HCT116 (cell line): ENCODE measurements at regions not wholly inside any gene's neighbourhood (a gene's known extent, or its start where the extent isn't known, plus 50 kb on each side); places are given as distances from the start of the nearest gene placed in this dataset.

Experiments used
- ATAC-seq: fragments of 200-7000 bp; cut with Tn5 transposase; 2 replicates; pipeline ENCODE4 v1.9.1; 2020; ENCODE audit warnings: mild to moderate bottlenecking, moderate library complexity
- BruUV-seq: library from RNA; stranded (reverse); fragments of 400-500 nt; replicated peaks from 2 replicates; lab custom pipeline; 2021; lab: Mats Ljungman, UMichigan
- CTCF ChIA-PET: fragments of 300-600 bp; sonication (Branson Sonifier 250); formaldehyde crosslinking; loops from one replicate; lab custom pipeline; 2021; ENCODE audit warnings: antibody characterized with exemption; lab: Charles Lee
- POLR2A ChIA-PET: fragments of 300-600, 350-600 bp; sonication (Branson Sonifier 250); formaldehyde crosslinking; loops from one replicate; lab custom pipeline; 2021; ENCODE audit warnings: antibody characterized with exemption; lab: Charles Lee
- RAD21 ChIA-PET, 2 experiments: fragments of 300-600 bp; sonication (Branson Sonifier 250); formaldehyde crosslinking; loops; one replicate each; lab custom pipeline; 2023; ENCODE audit warnings: low total read pairs in 2 of 2; ENCODE audit not compliant: uncharacterized antibody in 2 of 2, unreplicated experiment in 2 of 2, low non-redundant PET in 1 of 2; lab: Charles Lee
- DNase-seq: peaks from one replicate; pipeline ENCODE4 v3.0.0-alpha.2; 2010; ENCODE audit warnings: low read depth, low spot score
- H2AFZ ChIP-seq: fragments of 200-600 bp; shearing (Covaris generic), sonication (generic); 2 replicates; pipeline ENCODE4 v1.6.1; 2017; ENCODE audit warnings: low read depth, mixed run types, mixed read lengths, antibody characterized with exemption, low read length; ENCODE audit not compliant: poor library complexity, severe bottlenecking
- H3K27ac ChIP-seq: 2 replicates; pipeline ENCODE4 v1.5.1; 2012; ENCODE audit warnings: low read depth, low read length
- H3K27me3 ChIP-seq: fragments of 200-600 bp; sonication (generic); 2 replicates; pipeline ENCODE4 v1.6.1; 2016; ENCODE audit warnings: mixed run types, low read length, mixed read lengths; ENCODE audit not compliant: insufficient read depth
- H3K36me3 ChIP-seq, 2 experiments: fragments of 200-500 bp in 1 of 2; fragments of 200-600 bp in 1 of 2; sonication (Bioruptor generic) in 1 of 2; sonication (generic) in 1 of 2; 2 replicates each; pipeline versions ENCODE4 v1.5.1 to v1.6.1; 2014 to 2016; ENCODE audit warnings: low read length in 2 of 2, inconsistent platforms in 1 of 2, mixed read lengths in 1 of 2, mixed run types in 1 of 2; ENCODE audit not compliant: insufficient read depth in 2 of 2, control insufficient read depth in 1 of 2
- H3K4me1 ChIP-seq, 2 experiments: fragments of 200-600 bp in 1 of 2; sonication (generic) in 1 of 2; 2 replicates each; pipeline versions ENCODE4 v1.5.1 to v1.6.1; 2012 to 2017; ENCODE audit warnings: low read length in 2 of 2, inconsistent platforms in 1 of 2, mild to moderate bottlenecking in 1 of 2, mixed read lengths in 1 of 2, mixed run types in 1 of 2, moderate library complexity in 1 of 2; ENCODE audit not compliant: insufficient read depth in 2 of 2, control insufficient read depth in 1 of 2
- H3K4me2 ChIP-seq: fragments of 200-600 bp; sonication (generic); 2 replicates; pipeline ENCODE4 v1.6.1; 2017; ENCODE audit warnings: mixed run types, low read length, mixed read lengths
- H3K4me3 ChIP-seq, 2 experiments: fragments of 200-600 bp in 1 of 2; sonication (generic) in 1 of 2; replicated peaks in 1 of 2; 2 replicates each; pipeline ENCODE4 v1.5.1; 2011 to 2016; ENCODE audit warnings: low read length in 2 of 2, control low read depth in 1 of 2, low read depth in 1 of 2, mild to moderate bottlenecking in 1 of 2, mixed read lengths in 1 of 2, mixed run types in 1 of 2
- H3K79me2 ChIP-seq: fragments of 200-600 bp; sonication (generic); 2 replicates; pipeline ENCODE4 v1.6.1; 2017; ENCODE audit warnings: mild to moderate bottlenecking, mixed run types, low read length, moderate library complexity, mixed read lengths; ENCODE audit not compliant: insufficient read depth
- H3K9ac ChIP-seq: fragments of 200-600 bp; sonication (generic); 2 replicates; pipeline ENCODE4 v1.6.1; 2016; ENCODE audit warnings: low read length, mixed read lengths
- H3K9me2 ChIP-seq: fragments of 200-600 bp; sonication (generic), shearing (Covaris generic); 2 replicates; pipeline ENCODE4 v1.6.1; 2017; ENCODE audit warnings: mixed run types, mild to moderate bottlenecking, moderate library complexity; ENCODE audit not compliant: insufficient read depth
- H3K9me3 ChIP-seq, 2 experiments: fragments of 200-500 bp in 1 of 2; fragments of 200-600 bp in 1 of 2; sonication (Bioruptor generic) in 1 of 2; sonication (generic) in 1 of 2; 2 replicates each; pipeline ENCODE4 v1.6.1; 2014 to 2017; ENCODE audit warnings: low read length in 2 of 2, mixed read lengths in 2 of 2, inconsistent platforms in 1 of 2, low read depth in 1 of 2, mild to moderate bottlenecking in 1 of 2, mixed run types in 1 of 2, moderate library complexity in 1 of 2; ENCODE audit not compliant: control insufficient read depth in 1 of 2, insufficient read depth in 1 of 2
- H4K20me1 ChIP-seq: fragments of 200-600 bp; sonication (generic), shearing (Covaris generic); 2 replicates; pipeline ENCODE4 v1.6.1; 2017; ENCODE audit warnings: mixed run types, mild to moderate bottlenecking, moderate library complexity; ENCODE audit not compliant: insufficient read depth
- CBX3 ChIP-seq: IDR thresholded peaks from 2 replicates; pipeline ENCODE4 v1.6.1; 2012; ENCODE audit warnings: low read depth
- CEBPB ChIP-seq: IDR thresholded peaks from 2 replicates; pipeline ENCODE4 v1.6.1; 2012; ENCODE audit warnings: low read depth
- EGR1 ChIP-seq: IDR thresholded peaks from 2 replicates; pipeline ENCODE4 v1.6.1; 2012; ENCODE audit warnings: low read depth
- ELF1 ChIP-seq: IDR thresholded peaks from 2 replicates; pipeline ENCODE4 v1.6.1; 2012; ENCODE audit warnings: low read depth, borderline replicate concordance
- EZH2 ChIP-seq: fragments of 200-600 bp; sonication (generic); IDR thresholded peaks from 2 replicates; pipeline ENCODE4 v1.6.1; 2017; ENCODE audit warnings: antibody characterized with exemption, mixed run types
- EZH2phosphoT487 ChIP-seq: fragments of 200-600 bp; IDR thresholded peaks from 2 replicates; pipeline ENCODE4 v1.6.1; 2018; ENCODE audit warnings: antibody characterized with exemption, borderline replicate concordance
- FOSL1 ChIP-seq: IDR thresholded peaks from 2 replicates; pipeline ENCODE4 v1.6.1; 2012; ENCODE audit warnings: low read depth
- JUND ChIP-seq: IDR thresholded peaks from 2 replicates; pipeline ENCODE4 v1.6.1; 2012
- RAD21 ChIP-seq: IDR thresholded peaks from 2 replicates; pipeline ENCODE4 v1.6.1; 2012; ENCODE audit warnings: low read depth, mild to moderate bottlenecking
- SP1 ChIP-seq: IDR thresholded peaks from 2 replicates; pipeline ENCODE4 v1.6.1; 2012; ENCODE audit warnings: low read depth
- SRF ChIP-seq: IDR thresholded peaks from 2 replicates; pipeline ENCODE4 v1.6.1; 2012; ENCODE audit warnings: low read depth
- TCF7L2 ChIP-seq: IDR thresholded peaks from 2 replicates; pipeline ENCODE4 v1.7.0; 2011; ENCODE audit warnings: borderline replicate concordance, inconsistent platforms; ENCODE audit not compliant: insufficient read depth, insufficient read length; ENCODE audit errors: extremely low read depth
- YY1 ChIP-seq: IDR thresholded peaks from 2 replicates; pipeline ENCODE4 v1.6.1; 2011; ENCODE audit warnings: low read length, low read depth, moderate library complexity, mild to moderate bottlenecking; ENCODE audit not compliant: insufficient replicate concordance; ENCODE audit errors: extremely low read depth
- ZFX ChIP-seq: fragments of 450-650 bp; IDR thresholded peaks from 2 replicates; pipeline ENCODE4 v1.6.1; 2017
- ZNF274 ChIP-seq: fragments of 200-500 bp; sonication (Bioruptor generic); IDR thresholded peaks from 2 replicates; pipeline ENCODE4 v1.6.1; 2014; ENCODE audit warnings: mild to moderate bottlenecking, low read depth, low read length, inconsistent platforms
- intact Hi-C: fragments of 100-400 bp; cut with micrococcal nuclease; formaldehyde crosslinking; loops from 2 replicates; pipeline ENCODE4 v1.10.0; 2022
- TF ChIP-seq, protein P1 (sequence below): IDR thresholded peaks from 2 replicates; pipeline ENCODE4 v1.6.1; 2012
- TF ChIP-seq, protein P2 (sequence below), 3 experiments: fragments of 200-600 bp in 1 of 3; sonication (generic) in 1 of 3; IDR thresholded peaks in 2 of 3; conservative IDR thresholded peaks in 1 of 3; 2 replicates each; pipeline ENCODE4 v1.5.1; 2012 to 2017; ENCODE audit warnings: low read depth in 2 of 3, low read length in 2 of 3, antibody characterized with exemption in 1 of 3, borderline replicate concordance in 1 of 3, control low read depth in 1 of 3, mild to moderate bottlenecking in 1 of 3, mixed read lengths in 1 of 3, mixed run types in 1 of 3, moderate library complexity in 1 of 3; ENCODE audit not compliant: insufficient read depth in 1 of 3
- TF ChIP-seq, protein P3 (sequence below): IDR thresholded peaks from 2 replicates; pipeline ENCODE4 v1.6.1; 2012
- TF ChIP-seq, protein P4 (sequence below): IDR thresholded peaks from 2 replicates; pipeline ENCODE4 v1.6.1; 2012; ENCODE audit warnings: low read depth

DNA sequence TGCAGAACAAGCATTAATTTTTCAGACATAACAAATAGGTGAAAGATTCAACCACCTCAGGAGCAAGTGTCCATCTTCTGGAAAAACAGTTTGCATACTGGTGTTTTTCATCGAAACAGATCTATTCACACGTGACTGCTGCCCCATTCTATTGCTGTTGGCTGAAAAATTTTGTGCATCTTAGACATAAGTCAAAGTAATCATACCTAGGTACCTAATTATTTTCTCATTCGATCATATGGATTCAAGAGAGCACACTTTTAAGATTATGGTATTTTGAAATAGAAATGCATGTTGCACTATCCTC lies 72.9 kb upstream of the CDH6 start (continued):
- TF ChIP-seq, protein P1, sequence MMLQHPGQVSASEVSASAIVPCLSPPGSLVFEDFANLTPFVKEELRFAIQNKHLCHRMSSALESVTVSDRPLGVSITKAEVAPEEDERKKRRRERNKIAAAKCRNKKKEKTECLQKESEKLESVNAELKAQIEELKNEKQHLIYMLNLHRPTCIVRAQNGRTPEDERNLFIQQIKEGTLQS = no peak
- TF ChIP-seq RAD21 (no peak), EZH2 (no peak), SRF (no peak), ZNF274 (no peak), SP1 (no peak), JUND (no peak)
- TF ChIP-seq, protein P2, sequence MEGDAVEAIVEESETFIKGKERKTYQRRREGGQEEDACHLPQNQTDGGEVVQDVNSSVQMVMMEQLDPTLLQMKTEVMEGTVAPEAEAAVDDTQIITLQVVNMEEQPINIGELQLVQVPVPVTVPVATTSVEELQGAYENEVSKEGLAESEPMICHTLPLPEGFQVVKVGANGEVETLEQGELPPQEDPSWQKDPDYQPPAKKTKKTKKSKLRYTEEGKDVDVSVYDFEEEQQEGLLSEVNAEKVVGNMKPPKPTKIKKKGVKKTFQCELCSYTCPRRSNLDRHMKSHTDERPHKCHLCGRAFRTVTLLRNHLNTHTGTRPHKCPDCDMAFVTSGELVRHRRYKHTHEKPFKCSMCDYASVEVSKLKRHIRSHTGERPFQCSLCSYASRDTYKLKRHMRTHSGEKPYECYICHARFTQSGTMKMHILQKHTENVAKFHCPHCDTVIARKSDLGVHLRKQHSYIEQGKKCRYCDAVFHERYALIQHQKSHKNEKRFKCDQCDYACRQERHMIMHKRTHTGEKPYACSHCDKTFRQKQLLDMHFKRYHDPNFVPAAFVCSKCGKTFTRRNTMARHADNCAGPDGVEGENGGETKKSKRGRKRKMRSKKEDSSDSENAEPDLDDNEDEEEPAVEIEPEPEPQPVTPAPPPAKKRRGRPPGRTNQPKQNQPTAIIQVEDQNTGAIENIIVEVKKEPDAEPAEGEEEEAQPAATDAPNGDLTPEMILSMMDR (IDR thresholded peaks at IDR 0.05 in 2 of 3, conservative IDR thresholded peaks at IDR 0.05 in 1 of 3; ENCODE audit: borderline replicate concordance in 1 of 3, insufficient read depth in 1 of 3, low read depth in 2 of 3, low read length in 2 of 3) = no peak
- TF ChIP-seq, all 23 proteins: peak for 0

DNA sequence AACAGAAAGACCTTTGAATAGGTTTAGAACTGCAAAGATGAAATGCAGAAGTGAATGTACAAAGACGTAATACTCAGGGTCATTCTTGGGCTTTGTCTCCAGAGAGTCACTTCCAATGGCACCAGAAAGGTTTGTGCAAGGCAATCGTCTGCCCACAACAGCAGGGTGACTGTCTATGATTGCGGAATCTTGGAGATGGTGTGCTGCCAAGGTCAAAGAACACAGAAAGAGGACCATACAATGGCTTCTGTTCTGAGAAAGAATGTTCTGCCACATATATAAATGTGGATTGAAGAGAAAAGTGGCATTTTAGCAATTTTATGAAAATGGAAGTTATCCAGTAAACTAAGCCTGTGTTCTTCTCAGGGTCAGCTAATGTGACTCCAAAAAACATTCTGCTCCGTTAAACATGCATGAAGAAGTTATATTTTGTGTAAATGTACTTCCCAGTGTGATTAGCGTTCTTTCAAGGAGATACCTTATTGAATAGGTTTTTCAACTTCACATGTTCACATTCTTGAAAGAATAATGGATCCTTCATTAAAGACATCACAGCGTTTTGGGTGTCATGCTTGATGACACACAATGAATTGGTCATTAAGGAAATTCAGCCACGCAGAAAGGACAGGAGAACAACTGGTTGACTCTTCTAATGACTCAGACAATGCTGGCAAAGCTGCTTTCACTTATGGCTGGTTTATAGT lies 73.4 kb upstream of the CDH6 start:
- Histone ChIP-seq H3K36me3 (no peaks in the 10 kb centered on the region), H3K9me2 (no peaks in the 10 kb centered on the region), H3K4me2 (no peak overlapping the region), H3K9ac (no peak overlapping the region), H3K4me3 (no peak overlapping the region), H4K20me1 (no peaks in the 10 kb centered on the region), H3K4me1 (no peaks in the 10 kb centered on the region), H2AFZ (no peak overlapping the region), H3K79me2 (no peaks in the 10 kb centered on the region), H3K27ac (no peak overlapping the region), H3K9me3 (peaks cover 0 to 32% of the 10 kb centered on the region in 2 experiments; a peak in 2 of 4 replicates), H3K27me3 (no peaks in the 10 kb centered on the region)
- no TSS peak for BruUV-seq
- TF ChIP-seq YY1 (no peak), FOSL1 (no peak), CBX3 (no peak), JUND (no peak), ZFX (no peak), EZH2 (no peak), EZH2phosphoT487 (no peak), SRF (no peak), TCF7L2 (no peak), SP1 (no peak), ZNF274 (no peak), CEBPB (no peak), ELF1 (no peak), EGR1 (no peak), RAD21 (no peak)
- TF ChIP-seq, protein P3, sequence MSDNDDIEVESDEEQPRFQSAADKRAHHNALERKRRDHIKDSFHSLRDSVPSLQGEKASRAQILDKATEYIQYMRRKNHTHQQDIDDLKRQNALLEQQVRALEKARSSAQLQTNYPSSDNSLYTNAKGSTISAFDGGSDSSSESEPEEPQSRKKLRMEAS = no peak
- TF ChIP-seq, protein P4, sequence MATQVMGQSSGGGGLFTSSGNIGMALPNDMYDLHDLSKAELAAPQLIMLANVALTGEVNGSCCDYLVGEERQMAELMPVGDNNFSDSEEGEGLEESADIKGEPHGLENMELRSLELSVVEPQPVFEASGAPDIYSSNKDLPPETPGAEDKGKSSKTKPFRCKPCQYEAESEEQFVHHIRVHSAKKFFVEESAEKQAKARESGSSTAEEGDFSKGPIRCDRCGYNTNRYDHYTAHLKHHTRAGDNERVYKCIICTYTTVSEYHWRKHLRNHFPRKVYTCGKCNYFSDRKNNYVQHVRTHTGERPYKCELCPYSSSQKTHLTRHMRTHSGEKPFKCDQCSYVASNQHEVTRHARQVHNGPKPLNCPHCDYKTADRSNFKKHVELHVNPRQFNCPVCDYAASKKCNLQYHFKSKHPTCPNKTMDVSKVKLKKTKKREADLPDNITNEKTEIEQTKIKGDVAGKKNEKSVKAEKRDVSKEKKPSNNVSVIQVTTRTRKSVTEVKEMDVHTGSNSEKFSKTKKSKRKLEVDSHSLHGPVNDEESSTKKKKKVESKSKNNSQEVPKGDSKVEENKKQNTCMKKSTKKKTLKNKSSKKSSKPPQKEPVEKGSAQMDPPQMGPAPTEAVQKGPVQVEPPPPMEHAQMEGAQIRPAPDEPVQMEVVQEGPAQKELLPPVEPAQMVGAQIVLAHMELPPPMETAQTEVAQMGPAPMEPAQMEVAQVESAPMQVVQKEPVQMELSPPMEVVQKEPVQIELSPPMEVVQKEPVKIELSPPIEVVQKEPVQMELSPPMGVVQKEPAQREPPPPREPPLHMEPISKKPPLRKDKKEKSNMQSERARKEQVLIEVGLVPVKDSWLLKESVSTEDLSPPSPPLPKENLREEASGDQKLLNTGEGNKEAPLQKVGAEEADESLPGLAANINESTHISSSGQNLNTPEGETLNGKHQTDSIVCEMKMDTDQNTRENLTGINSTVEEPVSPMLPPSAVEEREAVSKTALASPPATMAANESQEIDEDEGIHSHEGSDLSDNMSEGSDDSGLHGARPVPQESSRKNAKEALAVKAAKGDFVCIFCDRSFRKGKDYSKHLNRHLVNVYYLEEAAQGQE = no peak
- CTCF ChIA-PET = no interaction called here
- ATAC-seq (no peak), DNase-seq (no peak)
- POLR2A ChIA-PET = no interaction called here
- intact Hi-C loops = no loop called here
- RAD21 ChIA-PET = no interaction called here
